PC-9 (cell line): ENCODE measurements at regions not wholly inside any gene's neighbourhood (a gene's known extent, or its start where the extent isn't known, plus 50 kb on each side); places are given as distances from the start of the nearest gene placed in this dataset.
"Not testable (repeated sequence)": the region's sequence is repeated elsewhere in the genome, so short reads cannot be mapped to it uniquely, and the experiment has no call there.

Experiments
- EZH2 ChIP-seq: fragments of 200-600 bp; sonication (generic); IDR thresholded peaks from 2 replicates; pipeline ENCODE4 v1.8.0; 2017; ENCODE audit warnings: antibody characterized with exemption, low read depth
- TF ChIP-seq, protein P1 (sequence below): fragments of 200-600 bp; sonication (generic); conservative IDR thresholded peaks from 2 replicates; pipeline ENCODE4 v1.6.1; 2017; ENCODE audit warnings: mixed run types, antibody characterized with exemption, mild to moderate bottlenecking, moderate library complexity

DNA sequence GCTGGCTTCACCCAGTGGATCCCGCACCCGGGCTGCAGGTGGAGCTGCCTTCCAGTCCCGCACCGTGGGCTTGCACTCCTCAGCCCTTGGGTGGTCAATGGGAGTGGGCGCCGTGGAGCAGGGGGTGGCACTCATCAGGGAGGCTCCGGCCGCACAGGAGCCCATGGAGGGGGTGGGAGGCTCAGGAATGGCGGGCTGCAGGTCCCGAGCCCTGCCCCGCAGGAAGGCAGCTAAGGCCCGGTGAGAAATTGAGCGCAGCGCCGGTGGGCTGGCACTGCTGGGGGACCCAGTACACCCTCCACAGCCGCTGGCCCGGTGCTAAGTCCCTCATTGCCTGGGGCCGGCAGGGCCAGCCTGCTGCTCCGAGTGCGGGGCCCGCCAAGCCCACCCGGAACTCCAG, 209.9 kb downstream of the UTRN start:
- not testable (repeated sequence) for TF ChIP-seq EZH2
- TF ChIP-seq, protein P1, sequence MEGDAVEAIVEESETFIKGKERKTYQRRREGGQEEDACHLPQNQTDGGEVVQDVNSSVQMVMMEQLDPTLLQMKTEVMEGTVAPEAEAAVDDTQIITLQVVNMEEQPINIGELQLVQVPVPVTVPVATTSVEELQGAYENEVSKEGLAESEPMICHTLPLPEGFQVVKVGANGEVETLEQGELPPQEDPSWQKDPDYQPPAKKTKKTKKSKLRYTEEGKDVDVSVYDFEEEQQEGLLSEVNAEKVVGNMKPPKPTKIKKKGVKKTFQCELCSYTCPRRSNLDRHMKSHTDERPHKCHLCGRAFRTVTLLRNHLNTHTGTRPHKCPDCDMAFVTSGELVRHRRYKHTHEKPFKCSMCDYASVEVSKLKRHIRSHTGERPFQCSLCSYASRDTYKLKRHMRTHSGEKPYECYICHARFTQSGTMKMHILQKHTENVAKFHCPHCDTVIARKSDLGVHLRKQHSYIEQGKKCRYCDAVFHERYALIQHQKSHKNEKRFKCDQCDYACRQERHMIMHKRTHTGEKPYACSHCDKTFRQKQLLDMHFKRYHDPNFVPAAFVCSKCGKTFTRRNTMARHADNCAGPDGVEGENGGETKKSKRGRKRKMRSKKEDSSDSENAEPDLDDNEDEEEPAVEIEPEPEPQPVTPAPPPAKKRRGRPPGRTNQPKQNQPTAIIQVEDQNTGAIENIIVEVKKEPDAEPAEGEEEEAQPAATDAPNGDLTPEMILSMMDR = not testable (repeated sequence)
